ENCODE measurements at regions not wholly inside any gene's neighbourhood (a gene's known extent, or its start where the extent isn't known, plus 50 kb on each side); places are given as distances from the start of the nearest gene placed in this dataset.
"Not testable (repeated sequence)": the region's sequence is repeated elsewhere in the genome, so short reads cannot be mapped to it uniquely, and the experiment has no call there.

DNA sequence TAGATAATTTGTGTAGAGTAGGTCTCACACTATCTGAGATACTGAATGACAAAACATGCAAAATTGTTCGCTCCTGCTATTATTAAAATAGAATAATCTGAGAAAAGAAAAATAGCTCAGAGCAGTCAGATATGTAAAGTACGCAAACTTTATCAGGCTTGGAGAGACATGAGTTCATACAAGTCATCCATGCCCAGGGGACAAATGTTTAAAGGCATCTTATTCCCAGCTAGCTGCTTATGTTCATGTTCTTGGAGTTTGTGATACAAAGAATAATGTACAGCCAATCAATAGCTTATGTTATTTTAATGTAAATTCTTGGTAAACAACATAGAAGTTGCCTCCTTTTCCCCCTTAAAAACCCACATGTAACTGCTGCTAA is 69.4 kb upstream of the USP25 start:
- DNase-seq: no peak
- no peak overlapping the region for H3K27ac ChIP-seq
- H3K4me3 ChIP-seq (ENCODE audit: low read depth, low read length): no peak overlapping the region
- H3K9me3 ChIP-seq (ENCODE audit: severe bottlenecking): no peaks in the 10 kb centered on the region
- TF ChIP-seq, protein P1, sequence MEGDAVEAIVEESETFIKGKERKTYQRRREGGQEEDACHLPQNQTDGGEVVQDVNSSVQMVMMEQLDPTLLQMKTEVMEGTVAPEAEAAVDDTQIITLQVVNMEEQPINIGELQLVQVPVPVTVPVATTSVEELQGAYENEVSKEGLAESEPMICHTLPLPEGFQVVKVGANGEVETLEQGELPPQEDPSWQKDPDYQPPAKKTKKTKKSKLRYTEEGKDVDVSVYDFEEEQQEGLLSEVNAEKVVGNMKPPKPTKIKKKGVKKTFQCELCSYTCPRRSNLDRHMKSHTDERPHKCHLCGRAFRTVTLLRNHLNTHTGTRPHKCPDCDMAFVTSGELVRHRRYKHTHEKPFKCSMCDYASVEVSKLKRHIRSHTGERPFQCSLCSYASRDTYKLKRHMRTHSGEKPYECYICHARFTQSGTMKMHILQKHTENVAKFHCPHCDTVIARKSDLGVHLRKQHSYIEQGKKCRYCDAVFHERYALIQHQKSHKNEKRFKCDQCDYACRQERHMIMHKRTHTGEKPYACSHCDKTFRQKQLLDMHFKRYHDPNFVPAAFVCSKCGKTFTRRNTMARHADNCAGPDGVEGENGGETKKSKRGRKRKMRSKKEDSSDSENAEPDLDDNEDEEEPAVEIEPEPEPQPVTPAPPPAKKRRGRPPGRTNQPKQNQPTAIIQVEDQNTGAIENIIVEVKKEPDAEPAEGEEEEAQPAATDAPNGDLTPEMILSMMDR (IDR thresholded peaks at IDR 0.05; ENCODE audit: low read depth, low read length): no peak
- H3K36me3 ChIP-seq: no peaks in the 10 kb centered on the region
- H3K27me3 ChIP-seq (ENCODE audit: insufficient read depth, low read depth, severe bottlenecking): no peaks in the 10 kb centered on the region

- Histone ChIP-seq H3K27ac (no peak overlapping the region), H3K4me3 (ENCODE audit: low read depth, low read length) (no peak overlapping the region), H3K36me3 (no peaks in the 10 kb centered on the region), H3K9me3 (ENCODE audit: severe bottlenecking) (no peaks in the 10 kb centered on the region), H3K27me3 (ENCODE audit: insufficient read depth, low read depth, severe bottlenecking) (no peaks in the 10 kb centered on the region)
- DNase-seq: no peak
- TF ChIP-seq, protein P1 (IDR thresholded peaks at IDR 0.05; ENCODE audit: low read depth, low read length): no peak
These were observed 62.8 kb upstream of the USP25 start for GRCh38 chr21:15667010-15667409.

DNA sequence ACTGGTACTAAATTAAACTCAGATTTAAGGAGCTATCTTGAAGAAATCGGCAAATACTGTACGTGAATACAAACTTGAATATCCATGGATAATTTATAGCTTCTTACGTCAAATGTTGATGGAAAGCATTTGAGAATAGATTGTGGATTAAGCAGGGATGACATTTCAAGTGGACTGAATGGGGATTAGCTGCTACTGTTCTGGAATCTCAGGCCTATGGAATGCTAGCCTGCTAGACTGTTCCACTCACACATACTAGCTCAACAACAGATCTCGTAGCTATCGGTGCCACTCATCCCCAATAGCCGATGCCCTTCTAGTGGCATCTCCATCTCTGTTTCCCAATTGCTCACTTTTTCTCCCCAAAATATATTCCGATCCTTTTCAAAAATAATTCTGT is 62.0 kb upstream of the USP25 start:
- Histone ChIP-seq H3K27me3 (ENCODE audit: insufficient read depth, low read depth, severe bottlenecking) (no peaks in the 10 kb centered on the region), H3K27ac (no peak overlapping the region), H3K4me3 (ENCODE audit: low read depth, low read length) (no peak overlapping the region), H3K9me3 (ENCODE audit: severe bottlenecking) (no peaks in the 10 kb centered on the region), H3K36me3 (no peaks in the 10 kb centered on the region)
- DNase-seq: no peak
- TF ChIP-seq, protein P1 (IDR thresholded peaks at IDR 0.05; ENCODE audit: low read depth, low read length): no peak

GRCh38 chr21:15669247-15669646 is 60.5 kb upstream of the USP25 start:
- no peaks in the 10 kb centered on the region for H3K27me3 ChIP-seq (ENCODE audit: insufficient read depth, low read depth, severe bottlenecking)
- DNase-seq: no peak

DNA sequence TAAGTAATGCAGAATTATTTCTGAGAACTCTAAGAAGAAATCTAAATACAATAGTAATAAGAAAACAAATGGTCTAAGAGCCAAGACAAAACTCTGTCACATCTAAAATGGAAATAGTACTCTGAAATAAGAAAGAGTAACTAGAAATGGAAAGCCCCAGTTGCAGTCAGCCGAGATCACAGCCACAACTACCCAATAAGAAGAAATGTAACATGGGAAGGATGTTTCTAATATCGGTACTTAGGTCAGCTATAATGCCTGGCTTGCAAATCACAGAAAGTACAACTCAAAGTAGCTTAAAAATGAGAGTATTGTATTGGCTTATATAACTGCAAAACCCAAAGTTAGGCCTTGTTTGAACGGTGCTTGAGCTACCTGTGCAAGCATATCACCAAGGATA is 58.6 kb upstream of the USP25 start:
- no peak overlapping the region for H3K4me3 ChIP-seq (ENCODE audit: low read depth, low read length)
- no peaks in the 10 kb centered on the region for H3K27me3 ChIP-seq (ENCODE audit: insufficient read depth, low read depth, severe bottlenecking)
- TF ChIP-seq, protein P1 (IDR thresholded peaks at IDR 0.05; ENCODE audit: low read depth, low read length): no peak
- H3K36me3 ChIP-seq: no peaks in the 10 kb centered on the region
- H3K27ac ChIP-seq: no peak overlapping the region
- no peaks in the 10 kb centered on the region for H3K9me3 ChIP-seq (ENCODE audit: severe bottlenecking)
- DNase-seq: no peak

More at GRCh38 chr21:15669247-15669646, 60.5 kb upstream of the USP25 start:
- TF ChIP-seq, protein P1 (IDR thresholded peaks at IDR 0.05; ENCODE audit: low read depth, low read length): no peak
- no peaks in the 10 kb centered on the region for H3K9me3 ChIP-seq (ENCODE audit: severe bottlenecking)
- no peaks in the 10 kb centered on the region for H3K36me3 ChIP-seq
- H3K27ac ChIP-seq: no peak overlapping the region
- H3K4me3 ChIP-seq (ENCODE audit: low read depth, low read length): no peak overlapping the region

- H3K36me3 ChIP-seq; DNase-seq; H3K27ac ChIP-seq; H3K4me3 ChIP-seq (ENCODE audit: low read depth, low read length); H3K9me3 ChIP-seq (ENCODE audit: severe bottlenecking); H3K27me3 ChIP-seq (ENCODE audit: insufficient read depth, low read depth, severe bottlenecking): not testable (repeated sequence)
These were observed 57.2 kb upstream of the USP25 start for GRCh38 chr21:15672578-15672977.

All from WERI-Rb-1 (cell line).